ENCODE measurements at regions not wholly inside any gene's neighbourhood (a gene's known extent, or its start where the extent isn't known, plus 50 kb on each side); places are given as distances from the start of the nearest gene placed in this dataset.

- no peak for TF ChIP-seq CTCF (IDR thresholded peaks at IDR 0.05)
- TF ChIP-seq POLR2AphosphoS5 (IDR thresholded peaks at IDR 0.05), result no peak
- no peak for TF ChIP-seq POLR2A (IDR thresholded peaks at IDR 0.05; ENCODE audit: low read depth)
These were observed 145.4 kb upstream of the NREP start for GRCh38 chr5:111902436-111902835.
